ENCODE measurements at regions not wholly inside any gene's neighbourhood (a gene's known extent, or its start where the extent isn't known, plus 50 kb on each side); places are given as distances from the start of the nearest gene placed in this dataset.

- TF ChIP-seq CTCF (IDR thresholded peaks at IDR 0.05; ENCODE audit: low read depth, low read length, missing input control) (no peak), EGR1 (IDR thresholded peaks at IDR 0.05; ENCODE audit: low read depth in 2 of 2) (no peak), SP1 (IDR thresholded peaks at IDR 0.05) (no peak), GABPA (IDR thresholded peaks at IDR 0.05 in 1 of 2, conservative IDR thresholded peaks at IDR 0.05 in 1 of 2) (no peak), MAX (IDR thresholded peaks at IDR 0.05) (no peak)
Observed at GRCh38 chr2:67528320-67528719, 131.2 kb downstream of the ETAA1 start (continued).

- Histone ChIP-seq H3K9ac (ENCODE audit: low read depth in 1 of 2, low read length in 2 of 2) (no peak overlapping the region), H3K4me3 (ENCODE audit: low read depth in 1 of 3, low read length in 3 of 3) (no peak overlapping the region), H3K27ac (ENCODE audit: low read depth in 1 of 2, low read length in 2 of 2) (no peak overlapping the region), H3K27me3 (ENCODE audit: control insufficient read depth in 4 of 4, insufficient read depth in 4 of 4, low read length in 3 of 4) (no peaks in the 10 kb centered on the region), H3K36me3 (ENCODE audit: control insufficient read depth in 4 of 4, insufficient read depth in 3 of 4, low read depth in 1 of 4, low read length in 3 of 4) (no peaks in the 10 kb centered on the region), H3K9me3 (ENCODE audit: control insufficient read depth in 4 of 4, low read length in 3 of 4) (peaks cover 0 to 3% (median 0%) of the 10 kb centered on the region in 4 donors), H3K4me1 (ENCODE audit: control insufficient read depth in 4 of 4, insufficient read depth in 4 of 4, low read length in 3 of 4) (no peaks in the 10 kb centered on the region)
- TF ChIP-seq NR2F2 (IDR thresholded peaks at IDR 0.05) (no peak), FOXA1 (IDR thresholded peaks at IDR 0.05) (no peak), CTCF (IDR thresholded peaks at IDR 0.05; ENCODE audit: low read depth, low read length, missing input control) (no peak), RAD21 (IDR thresholded peaks at IDR 0.05) (no peak), EGR1 (IDR thresholded peaks at IDR 0.05; ENCODE audit: low read depth in 2 of 2) (no peak), TAF1 (conservative IDR thresholded peaks at IDR 0.05) (no peak)
- no peak for DNase-seq (ENCODE audit: low spot score)
- WGBS: 76% methylated on average over 1 of the region's 1 CpG
Observed at GRCh38 chr2:67532387-67532786, 135.3 kb downstream of the ETAA1 start.

GRCh38 chr2:67534745-67535144 lies 137.6 kb downstream of the ETAA1 start:
- H3K27ac ChIP-seq (ENCODE audit: low read depth in 1 of 2, low read length in 2 of 2): no peak overlapping the region
- H3K4me1 ChIP-seq (ENCODE audit: control insufficient read depth in 4 of 4, insufficient read depth in 4 of 4, low read length in 3 of 4): no peaks in the 10 kb centered on the region
- no peak overlapping the region for H3K9ac ChIP-seq (ENCODE audit: low read depth in 1 of 2, low read length in 2 of 2)
- DNase-seq (ENCODE audit: low spot score): no peak
- WGBS: 54% methylated on average over 1 of the region's 1 CpG
- H3K9me3 ChIP-seq (ENCODE audit: control insufficient read depth in 4 of 4, low read length in 3 of 4): peaks cover 0 to 7% (median 3%) of the 10 kb centered on the region in 4 donors
- no peaks in the 10 kb centered on the region for H3K36me3 ChIP-seq (ENCODE audit: control insufficient read depth in 4 of 4, insufficient read depth in 3 of 4, low read depth in 1 of 4, low read length in 3 of 4)
- H3K4me3 ChIP-seq (ENCODE audit: low read depth in 1 of 3, low read length in 3 of 3): no peak overlapping the region
- TF ChIP-seq HNF4A (conservative IDR thresholded peaks at IDR 0.05) (no peak), SP1 (IDR thresholded peaks at IDR 0.05) (no peak), ATF3 (IDR thresholded peaks at IDR 0.05) (no peak), JUND (IDR thresholded peaks at IDR 0.05) (no peak), CTCF (IDR thresholded peaks at IDR 0.05; ENCODE audit: low read depth, low read length, missing input control) (no peak), HNF4G (IDR thresholded peaks at IDR 0.05) (no peak), ZBTB33 (IDR thresholded peaks at IDR 0.05) (no peak)
- H3K27me3 ChIP-seq (ENCODE audit: control insufficient read depth in 4 of 4, insufficient read depth in 4 of 4, low read length in 3 of 4): no peaks in the 10 kb centered on the region
